GM21515 (cell line): ENCODE measurements at regions not wholly inside any gene's neighbourhood (a gene's known extent, or its start where the extent isn't known, plus 50 kb on each side); places are given as distances from the start of the nearest gene placed in this dataset.
"Not testable (repeated sequence)": the region's sequence is repeated elsewhere in the genome, so short reads cannot be mapped to it uniquely, and the experiment has no call there.

Experiments used
- ATAC-seq: cut with Tn5 transposase; IDR thresholded peaks from one replicate; pipeline ENCODE4 v1.9.1; 2021; ENCODE audit not compliant: unreplicated experiment

GRCh38 chr4:158122501-158122900, 50.3 kb downstream of the GASK1B start:
- ATAC-seq, result no peak

GRCh38 chr4:158121161-158121579, 51.7 kb downstream of the GASK1B start:
- ATAC-seq, result no peak

DNA sequence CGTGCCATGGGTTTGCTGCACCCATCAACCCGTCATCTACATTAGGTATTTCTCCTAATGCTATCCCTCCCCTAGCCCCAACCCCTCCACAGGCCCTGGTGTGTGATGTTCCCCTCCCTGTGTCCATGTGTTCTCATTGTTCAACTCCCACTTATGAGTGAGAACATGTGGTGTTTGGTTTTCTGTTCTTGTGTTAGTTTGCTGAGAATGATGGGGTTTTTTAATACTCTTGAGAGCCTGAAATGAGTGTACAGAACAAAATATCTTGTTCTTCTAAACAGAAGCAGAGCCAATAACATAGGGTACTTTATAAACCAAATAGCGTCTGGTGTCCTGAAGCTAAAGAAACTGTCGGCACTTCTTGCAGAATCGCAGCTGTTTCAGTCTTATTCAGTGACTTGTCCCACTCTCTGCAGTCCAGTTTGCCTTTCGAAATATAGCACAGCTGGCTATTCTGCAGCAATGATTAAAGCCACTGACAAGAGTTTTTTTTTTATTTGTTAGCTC, 52.1 kb downstream of the GASK1B start:
- ATAC-seq, result not testable (repeated sequence)

- ATAC-seq, result no peak
Observed at GRCh38 chr4:158112611-158113010, 60.2 kb downstream of the GASK1B start.

DNA sequence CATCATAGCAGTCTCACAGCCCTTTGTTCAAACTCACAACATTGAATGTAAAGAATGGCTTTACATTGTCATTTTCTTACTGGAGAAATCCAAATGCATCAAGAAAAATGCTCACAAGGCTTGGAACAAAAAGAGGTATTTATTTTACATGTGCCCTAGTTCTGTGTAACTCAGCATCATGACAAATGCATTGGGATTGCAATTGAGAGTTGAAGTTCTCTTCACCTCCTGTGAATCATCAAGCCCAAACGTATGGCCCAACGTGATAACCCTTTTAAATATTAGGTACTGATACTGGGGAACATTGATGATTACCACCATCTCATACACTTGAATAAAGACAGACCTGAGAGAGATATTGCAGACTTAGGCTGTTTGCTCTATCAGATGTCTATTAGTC, 61.6 kb downstream of the GASK1B start:
- ATAC-seq, result no peak

- ATAC-seq, result no peak
Observed at GRCh38 chr4:158102904-158103303, 69.9 kb downstream of the GASK1B start.

DNA sequence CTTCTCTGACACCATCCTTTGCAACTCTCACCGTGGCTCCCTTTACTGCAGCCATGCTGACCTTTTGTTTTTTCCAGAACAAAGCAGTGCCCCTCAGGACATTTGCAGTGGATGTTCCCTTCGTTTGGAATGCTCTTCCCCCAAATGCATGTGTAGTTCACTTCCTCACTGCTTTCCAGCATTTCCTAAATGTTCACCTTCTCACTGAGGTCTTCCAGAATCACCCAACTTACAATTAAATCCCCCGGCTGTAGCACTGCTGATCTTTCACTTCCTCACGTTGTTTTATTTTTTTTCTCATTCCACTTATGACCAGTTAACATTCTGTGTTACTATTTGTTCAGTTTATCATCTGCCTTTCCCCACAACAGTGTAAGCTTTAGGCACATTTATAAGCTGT, 73.1 kb downstream of the GASK1B start:
- ATAC-seq, result no peak

- ATAC-seq, result no peak
Observed at GRCh38 chr4:158098802-158099201, 74.0 kb downstream of the GASK1B start.

DNA sequence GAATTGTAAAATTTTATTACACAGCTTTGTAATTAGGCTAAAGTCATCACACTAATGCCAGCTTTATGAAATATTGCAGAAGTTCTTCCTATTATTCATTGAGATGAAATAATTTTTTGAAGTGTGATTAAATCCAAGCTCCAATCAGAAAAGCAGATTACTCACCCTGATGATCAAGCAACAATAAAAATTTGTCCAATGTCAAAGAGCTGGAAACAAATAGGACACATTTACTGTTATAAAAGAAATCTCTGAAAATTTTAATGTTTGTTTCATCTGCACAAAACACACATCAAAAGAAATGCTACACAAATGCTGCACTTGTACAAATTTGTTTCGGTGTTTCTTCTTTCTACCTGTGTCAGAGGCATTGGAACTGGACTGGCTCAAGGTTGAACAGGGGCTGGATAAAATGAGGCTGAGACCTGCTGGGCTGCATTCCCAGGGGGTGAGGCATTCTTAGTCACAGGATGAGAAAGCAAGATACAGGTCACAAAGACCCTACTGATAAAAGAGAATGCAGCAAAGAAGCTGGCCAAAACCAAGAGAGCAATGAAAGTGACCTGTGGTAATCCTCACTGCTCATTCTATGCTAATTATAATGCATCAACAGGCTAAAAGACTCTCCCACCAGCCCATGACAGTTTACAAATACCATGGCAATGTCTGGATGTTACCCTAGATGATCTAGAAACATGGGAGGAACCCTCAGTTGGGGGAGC, 78.3 kb downstream of the GASK1B start:
- ATAC-seq, result no peak

- ATAC-seq, result no peak
Observed at GRCh38 chr4:158090323-158090722, 82.5 kb downstream of the GASK1B start.

GRCh38 chr4:158089897-158090296, 82.9 kb downstream of the GASK1B start:
- not testable (repeated sequence) for ATAC-seq

DNA sequence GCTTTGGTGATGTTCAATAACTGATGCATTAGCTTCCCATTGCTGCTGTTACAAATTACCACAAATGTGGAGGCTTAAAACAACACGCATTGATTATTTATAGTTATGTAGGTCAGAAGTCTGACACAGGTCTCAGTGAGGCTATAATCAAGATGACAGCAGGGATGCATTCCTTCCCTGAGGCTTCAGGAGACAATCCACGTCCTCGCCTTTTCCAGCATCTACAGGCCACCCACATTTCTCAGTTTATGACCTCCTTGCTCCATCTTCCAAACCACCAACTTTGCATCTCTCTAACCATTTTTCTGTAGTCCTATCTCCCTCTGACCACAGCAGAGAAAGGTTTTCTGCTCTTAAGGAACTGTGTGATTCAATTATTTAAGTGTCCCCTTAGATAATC, 92.5 kb downstream of the GASK1B start:
- ATAC-seq, result no peak

DNA sequence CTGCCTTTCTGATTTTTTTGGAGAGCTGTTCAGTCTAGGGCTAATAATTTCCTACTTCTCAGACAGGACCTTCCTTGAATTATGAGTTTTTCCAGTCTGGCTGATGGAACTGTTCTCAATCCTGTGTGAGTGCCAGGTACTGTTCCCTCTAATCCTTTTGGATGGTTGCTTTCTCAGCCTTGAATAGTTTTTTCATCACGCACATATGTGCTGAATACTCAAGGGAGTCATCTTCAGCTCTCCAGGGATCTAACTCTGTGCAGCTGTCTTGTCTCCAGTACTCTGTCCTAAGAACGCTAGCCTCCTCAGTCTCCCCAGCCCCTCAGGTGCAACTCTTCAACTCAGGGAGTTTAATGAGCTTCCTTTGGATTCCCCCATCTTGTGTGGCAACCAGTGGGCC, 93.2 kb downstream of the GASK1B start:
- no peak for ATAC-seq

DNA sequence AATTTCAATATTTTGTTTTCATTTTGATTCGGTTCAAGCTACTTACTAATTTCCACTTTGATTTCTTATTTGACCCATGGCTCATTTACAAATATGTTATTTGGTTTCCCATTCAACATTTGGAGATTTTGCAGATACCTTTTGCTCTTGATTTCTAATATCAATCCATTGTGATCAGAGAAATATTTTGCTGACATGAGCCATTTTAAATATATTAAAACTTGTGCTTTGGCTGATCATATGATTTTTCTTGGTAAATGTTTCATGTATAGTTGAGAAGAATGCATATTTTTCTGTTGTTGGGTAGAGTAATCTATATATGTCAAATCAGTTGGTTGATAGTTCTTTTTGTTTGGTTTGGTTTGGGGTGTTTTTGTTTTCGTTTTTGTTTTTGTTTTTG, 95.0 kb downstream of the GASK1B start:
- ATAC-seq, result no peak

DNA sequence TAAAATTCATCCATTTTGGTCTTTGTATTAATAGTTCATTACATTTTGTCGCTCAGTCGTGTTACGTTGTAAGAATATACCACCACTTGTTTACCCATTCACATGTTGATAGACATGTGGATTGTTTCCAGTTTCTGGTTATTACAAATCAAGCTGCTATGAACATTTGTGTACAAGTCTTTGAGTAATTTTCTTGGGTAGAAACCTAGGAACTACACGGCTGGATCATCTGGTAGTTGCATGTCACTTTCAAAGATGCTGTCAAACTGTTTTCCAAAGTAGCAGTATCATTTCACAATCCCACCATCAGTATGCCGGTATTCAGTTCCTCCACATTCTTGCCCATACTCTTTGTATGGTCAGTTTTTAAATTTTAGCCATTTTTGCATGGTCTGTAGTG, 98.0 kb downstream of the GASK1B start:
- no peak for ATAC-seq

DNA sequence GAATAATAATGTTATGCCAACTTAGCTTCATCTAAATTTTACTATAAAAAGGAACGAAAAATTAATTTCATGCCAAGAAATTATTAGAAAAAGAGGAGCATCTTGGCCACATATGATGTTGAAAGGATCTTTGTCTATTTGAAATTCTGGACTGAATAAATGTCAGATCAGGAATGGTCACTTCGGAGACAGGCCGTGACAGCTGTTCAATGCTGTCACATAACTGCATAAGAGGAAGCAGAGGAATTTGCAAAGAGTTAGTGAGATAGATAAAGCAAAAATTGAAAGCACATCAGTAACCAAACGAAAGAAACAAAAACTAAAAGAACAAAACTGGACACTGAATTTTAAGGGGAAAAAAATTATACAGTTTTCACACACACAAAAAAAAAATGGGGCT, 100.9 kb downstream of the GASK1B start:
- ATAC-seq, result no peak

GRCh38 chr4:158068068-158068467, 104.8 kb downstream of the GASK1B start:
- ATAC-seq, result no peak

- ATAC-seq, result no peak
Observed at GRCh38 chr4:158067646-158068045, 105.2 kb downstream of the GASK1B start.

GRCh38 chr4:158065603-158066002, 107.2 kb downstream of the GASK1B start:
- ATAC-seq, result no peak

GRCh38 chr4:158065176-158065575, 107.6 kb downstream of the GASK1B start:
- ATAC-seq, result no peak

DNA sequence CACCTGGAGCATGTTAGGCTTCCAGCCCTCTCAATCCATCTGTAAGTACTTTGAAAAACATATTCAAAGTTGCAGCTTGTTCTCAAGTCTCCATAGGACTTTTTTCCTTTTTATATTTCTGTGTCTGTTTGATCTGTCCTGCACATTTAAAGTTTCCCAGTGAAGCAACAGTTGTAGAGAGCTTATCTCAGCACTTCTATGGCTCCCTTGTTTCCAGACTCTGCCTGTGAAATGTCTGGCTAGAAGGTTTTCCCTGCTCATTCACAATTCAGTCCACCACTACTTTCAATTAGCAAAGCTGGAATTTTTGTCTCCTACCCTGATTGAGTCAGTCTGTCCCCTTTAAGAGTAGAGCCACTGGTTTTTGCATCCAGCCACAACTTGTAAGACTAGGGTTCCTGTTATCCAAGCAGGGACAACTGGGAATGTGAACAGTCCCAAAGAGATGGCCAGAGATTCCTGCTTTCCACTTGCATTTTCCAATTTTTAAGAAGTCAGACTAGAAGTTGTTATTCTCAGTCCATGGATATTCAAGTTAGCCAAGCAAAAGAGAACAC, 116.1 kb downstream of the GASK1B start:
- no peak for ATAC-seq

GRCh38 chr4:158055668-158056067, 117.2 kb downstream of the GASK1B start:
- ATAC-seq, result no peak

GRCh38 chr4:158053801-158054200, 119.0 kb downstream of the GASK1B start:
- no peak for ATAC-seq
